Parathyroid adenoma (tissue), 2 donors: ENCODE measurements at regions not wholly inside any gene's neighbourhood (a gene's known extent, or its start where the extent isn't known, plus 50 kb on each side); places are given as distances from the start of the nearest gene placed in this dataset.
"Not testable (repeated sequence)": the region's sequence is repeated elsewhere in the genome, so short reads cannot be mapped to it uniquely, and the experiment has no call there.

Source experiments
- H2AFZ ChIP-seq: fragments of 300-600 bp; sonication (generic); one replicate; pipeline ENCODE4 v1.7.0; 2017; ENCODE audit warnings: antibody characterized with exemption, mild to moderate bottlenecking
- H3K27ac ChIP-seq: fragments of 300-600 bp; sonication (generic); one replicate; pipeline ENCODE4 v1.7.0; 2017
- H3K27me3 ChIP-seq: fragments of 300-600 bp; sonication (generic); one replicate; pipeline ENCODE4 v1.7.0; 2017; ENCODE audit warnings: low read length; ENCODE audit not compliant: control insufficient read depth, insufficient read depth
- H3K36me3 ChIP-seq: fragments of 300-600 bp; sonication (generic); one replicate; pipeline ENCODE4 v1.7.0; 2017; ENCODE audit warnings: low read length; ENCODE audit not compliant: control insufficient read depth, insufficient read depth
- H3K4me1 ChIP-seq: fragments of 300-600 bp; sonication (generic); one replicate; pipeline ENCODE4 v1.7.0; 2017; ENCODE audit warnings: control low read depth
- H3K4me2 ChIP-seq: fragments of 300-600 bp; sonication (generic); one replicate; pipeline ENCODE4 v1.7.0; 2017; ENCODE audit warnings: low read length
- H3K4me3 ChIP-seq: fragments of 300-600 bp; sonication (generic); one replicate; pipeline ENCODE4 v1.7.0; 2017; ENCODE audit warnings: low read depth, low read length
- H3K79me2 ChIP-seq: fragments of 300-600 bp; sonication (generic); one replicate; pipeline ENCODE4 v1.7.0; 2017; ENCODE audit warnings: control low read depth
- H3K9ac ChIP-seq: fragments of 300-600 bp; sonication (generic); one replicate; pipeline ENCODE4 v1.7.0; 2017; ENCODE audit warnings: mild to moderate bottlenecking
- H3K9me3 ChIP-seq: fragments of 300-600 bp; sonication (generic); one replicate; pipeline ENCODE4 v1.7.0; 2017; ENCODE audit warnings: low read length; ENCODE audit not compliant: control insufficient read depth
- TF ChIP-seq, protein P1 (sequence below): fragments of 300-600 bp; sonication (generic); IDR thresholded peaks from one replicate; pipeline ENCODE4 v1.7.0; 2017; ENCODE audit warnings: antibody characterized with exemption, mild to moderate bottlenecking
- donor health status: primary hyperparathyroidism.

DNA sequence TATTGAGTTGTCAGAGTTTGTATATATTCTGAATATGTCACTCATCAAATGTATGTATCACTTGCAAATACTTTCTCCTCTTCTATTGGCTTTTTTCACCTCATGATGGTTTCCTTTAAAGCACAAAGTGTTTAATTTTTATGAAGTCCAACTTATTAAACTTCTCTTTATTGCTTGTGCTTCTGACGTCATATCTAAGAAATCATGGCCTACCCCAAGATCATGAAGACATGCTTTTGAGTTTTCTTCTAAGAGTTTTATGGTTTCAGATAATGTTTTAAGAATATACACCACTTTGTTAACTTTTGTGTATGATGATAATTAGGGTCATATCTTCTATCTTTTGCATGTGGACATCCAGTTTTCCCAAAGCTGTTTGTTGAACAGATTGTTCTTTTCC lies 417.2 kb upstream of the ATP10A start:
- TF ChIP-seq, protein P1, sequence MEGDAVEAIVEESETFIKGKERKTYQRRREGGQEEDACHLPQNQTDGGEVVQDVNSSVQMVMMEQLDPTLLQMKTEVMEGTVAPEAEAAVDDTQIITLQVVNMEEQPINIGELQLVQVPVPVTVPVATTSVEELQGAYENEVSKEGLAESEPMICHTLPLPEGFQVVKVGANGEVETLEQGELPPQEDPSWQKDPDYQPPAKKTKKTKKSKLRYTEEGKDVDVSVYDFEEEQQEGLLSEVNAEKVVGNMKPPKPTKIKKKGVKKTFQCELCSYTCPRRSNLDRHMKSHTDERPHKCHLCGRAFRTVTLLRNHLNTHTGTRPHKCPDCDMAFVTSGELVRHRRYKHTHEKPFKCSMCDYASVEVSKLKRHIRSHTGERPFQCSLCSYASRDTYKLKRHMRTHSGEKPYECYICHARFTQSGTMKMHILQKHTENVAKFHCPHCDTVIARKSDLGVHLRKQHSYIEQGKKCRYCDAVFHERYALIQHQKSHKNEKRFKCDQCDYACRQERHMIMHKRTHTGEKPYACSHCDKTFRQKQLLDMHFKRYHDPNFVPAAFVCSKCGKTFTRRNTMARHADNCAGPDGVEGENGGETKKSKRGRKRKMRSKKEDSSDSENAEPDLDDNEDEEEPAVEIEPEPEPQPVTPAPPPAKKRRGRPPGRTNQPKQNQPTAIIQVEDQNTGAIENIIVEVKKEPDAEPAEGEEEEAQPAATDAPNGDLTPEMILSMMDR: no peak
- Histone ChIP-seq H2AFZ (no peak overlapping the region), H3K27me3 (no peaks in the 10 kb centered on the region), H3K9ac (no peak overlapping the region), H3K4me1 (no peaks in the 10 kb centered on the region), H3K27ac (no peak overlapping the region), H3K36me3 (no peaks in the 10 kb centered on the region), H3K4me2 (no peak overlapping the region), H3K4me3 (no peak overlapping the region), H3K9me3 (no peaks in the 10 kb centered on the region), H3K79me2 (no peaks in the 10 kb centered on the region)

DNA sequence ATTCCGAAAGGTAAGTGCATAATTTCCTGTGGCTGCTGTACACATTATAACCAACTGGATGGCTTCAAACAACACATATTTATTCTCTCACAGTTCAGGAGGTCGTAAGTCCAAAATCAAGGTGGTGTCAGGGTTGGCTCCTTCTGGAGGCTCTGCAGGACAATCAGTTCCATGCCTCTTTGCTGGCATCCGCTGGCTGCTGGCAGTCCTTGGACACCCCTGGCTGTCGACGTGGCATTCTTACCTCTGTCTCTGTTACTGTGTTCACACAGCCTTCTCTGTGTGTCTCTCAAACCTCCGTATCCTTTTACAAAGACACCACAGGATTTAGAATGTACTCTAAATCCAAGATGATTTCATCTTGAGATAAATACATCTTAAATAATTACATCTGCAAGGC lies 398.8 kb upstream of the ATP10A start:
- Histone ChIP-seq H3K9me3 (no peaks in the 10 kb centered on the region), H3K79me2 (no peaks in the 10 kb centered on the region), H3K4me2 (no peak overlapping the region), H3K36me3 (no peaks in the 10 kb centered on the region), H3K27ac (no peak overlapping the region), H3K27me3 (no peaks in the 10 kb centered on the region), H3K4me1 (no peaks in the 10 kb centered on the region), H3K4me3 (no peak overlapping the region), H3K9ac (no peak overlapping the region), H2AFZ (no peak overlapping the region)
- TF ChIP-seq, protein P1: no peak

DNA sequence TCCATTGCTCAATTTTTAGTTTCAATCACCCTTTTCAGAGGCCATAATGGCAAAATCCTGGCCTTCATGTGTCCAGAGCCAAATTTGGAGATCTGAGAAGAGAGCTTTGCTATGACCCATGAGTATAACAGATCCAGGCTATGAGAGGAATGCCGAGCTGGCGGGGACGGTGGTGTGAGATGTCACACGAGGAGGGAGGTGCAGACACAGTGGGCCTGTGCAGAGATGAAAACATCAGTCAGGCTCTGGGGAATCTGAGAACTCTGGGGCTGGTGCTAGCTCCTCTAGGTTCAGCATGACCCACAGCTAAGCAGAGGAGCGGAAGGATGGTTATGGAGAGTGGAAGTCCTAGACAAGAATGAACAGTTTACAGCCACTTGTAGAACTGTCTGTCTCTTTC lies 398.3 kb upstream of the ATP10A start:
- Histone ChIP-seq H3K36me3 (no peaks in the 10 kb centered on the region), H2AFZ (no peak overlapping the region), H3K4me2 (no peak overlapping the region), H3K9me3 (no peaks in the 10 kb centered on the region), H3K4me1 (no peaks in the 10 kb centered on the region), H3K4me3 (no peak overlapping the region), H3K27me3 (no peaks in the 10 kb centered on the region), H3K79me2 (no peaks in the 10 kb centered on the region), H3K9ac (no peak overlapping the region), H3K27ac (no peak overlapping the region)
- TF ChIP-seq, protein P1: no peak

DNA sequence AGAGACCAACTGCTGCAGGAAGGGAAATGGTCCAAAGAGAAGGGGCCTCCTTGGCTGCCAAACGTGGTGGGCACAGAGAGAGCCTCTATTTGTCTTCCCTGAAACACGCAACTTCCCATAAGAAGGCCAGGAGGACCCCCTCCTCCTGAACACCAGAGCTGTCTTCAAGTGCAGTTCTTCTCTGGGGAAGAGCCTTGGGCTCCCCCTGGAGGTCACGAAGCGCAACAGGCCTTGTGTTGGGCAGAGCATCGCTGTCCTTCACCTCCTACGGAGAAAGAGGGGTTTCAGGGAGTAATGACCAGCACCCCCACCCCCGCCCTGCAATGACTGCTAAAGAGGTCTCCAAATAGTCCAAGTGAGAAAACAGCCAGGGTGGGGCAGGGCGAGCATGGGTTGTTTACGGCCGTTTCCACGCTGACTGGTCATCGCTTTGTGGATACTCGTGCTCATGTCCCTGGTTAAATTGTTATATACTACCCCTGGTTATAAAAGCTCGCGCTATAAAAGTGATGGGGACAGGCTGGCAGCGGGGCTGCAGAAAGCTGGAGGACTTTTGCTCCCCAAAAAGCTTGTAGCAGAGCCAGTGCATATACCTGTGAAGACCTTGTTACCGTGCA lies 397.5 kb upstream of the ATP10A start:
- TF ChIP-seq, protein P1: peak; percentile 57

DNA sequence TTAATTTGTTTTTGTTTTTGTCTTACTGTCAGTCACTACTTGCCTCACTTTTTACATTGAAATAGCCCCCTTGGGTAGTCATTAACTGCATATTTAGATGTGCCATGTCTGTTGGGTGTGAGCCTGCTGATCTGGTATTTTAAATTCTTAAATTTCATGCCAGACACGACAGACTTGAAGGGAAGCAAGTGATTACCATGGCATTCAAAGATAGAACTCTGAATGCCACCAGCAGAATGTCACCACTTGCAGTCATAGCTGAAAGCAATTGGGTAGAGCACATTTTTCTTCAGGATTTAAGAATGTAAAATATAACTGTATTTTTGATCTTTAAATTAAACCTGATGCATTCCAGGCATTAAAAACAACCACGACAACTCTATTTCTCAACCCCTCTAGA lies 396.5 kb upstream of the ATP10A start:
- no peaks in the 10 kb centered on the region for H3K79me2 ChIP-seq
- H3K9me3 ChIP-seq: no peaks in the 10 kb centered on the region
- TF ChIP-seq, protein P1: no peak
- H3K36me3 ChIP-seq: no peaks in the 10 kb centered on the region
- no peak overlapping the region for H3K4me3 ChIP-seq
- H3K27me3 ChIP-seq: no peaks in the 10 kb centered on the region
- H3K27ac ChIP-seq: no peak overlapping the region
- no peak overlapping the region for H3K9ac ChIP-seq
- no peak overlapping the region for H3K4me2 ChIP-seq
- H2AFZ ChIP-seq: no peak overlapping the region
- no peaks in the 10 kb centered on the region for H3K4me1 ChIP-seq

More for the DNA sequence above, 397.5 kb upstream of the ATP10A start:
- no peaks in the 10 kb centered on the region for H3K79me2 ChIP-seq
- H3K4me3 ChIP-seq: no peak overlapping the region
- H3K27ac ChIP-seq: no peak overlapping the region
- no peak overlapping the region for H3K9ac ChIP-seq
- H3K4me1 ChIP-seq: no peaks in the 10 kb centered on the region
- H2AFZ ChIP-seq: no peak overlapping the region
- H3K27me3 ChIP-seq: no peaks in the 10 kb centered on the region
- H3K36me3 ChIP-seq: no peaks in the 10 kb centered on the region
- no peaks in the 10 kb centered on the region for H3K9me3 ChIP-seq
- no peak overlapping the region for H3K4me2 ChIP-seq

DNA sequence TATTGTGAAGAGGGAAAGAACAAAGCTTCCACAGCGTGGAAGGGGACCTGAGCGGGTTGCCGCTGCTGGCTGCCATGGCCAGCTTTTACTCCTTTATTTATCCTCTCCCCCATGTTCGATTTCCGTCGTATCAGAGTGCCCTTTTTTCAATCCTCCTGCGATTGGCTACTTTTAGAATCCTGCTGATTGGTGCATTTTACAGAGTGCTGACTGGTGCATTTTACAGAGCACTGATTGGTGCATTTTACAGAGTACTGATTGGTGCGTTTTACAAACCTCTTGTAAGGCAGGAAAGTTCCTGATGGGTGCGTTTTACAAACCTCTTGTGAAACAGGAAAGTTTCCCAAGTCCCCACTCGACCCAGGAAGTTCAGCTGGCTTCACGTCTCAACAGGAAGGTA lies 381.7 kb upstream of the ATP10A start:
- H3K79me2 ChIP-seq, H3K4me1 ChIP-seq, H3K27ac ChIP-seq, H3K9ac ChIP-seq, H3K9me3 ChIP-seq, H3K4me3 ChIP-seq, H3K4me2 ChIP-seq, H3K27me3 ChIP-seq, H2AFZ ChIP-seq, H3K36me3 ChIP-seq: not testable (repeated sequence)
